AG04450 (cell line): ENCODE measurements at regions not wholly inside any gene's neighbourhood (a gene's known extent, or its start where the extent isn't known, plus 50 kb on each side); places are given as distances from the start of the nearest gene placed in this dataset.

Experiments used
- CTCF ChIA-PET: fragments of 300-600, 350-600 bp; formaldehyde crosslinking; extraction: SDS; loops from one replicate; lab custom pipeline; 2022; ENCODE audit warnings: antibody characterized with exemption, inconsistent platforms; lab: Charles Lee
- POLR2A ChIA-PET: fragments of 350-600 bp; formaldehyde crosslinking; extraction: SDS; loops from one replicate; lab custom pipeline; 2021; ENCODE audit warnings: antibody characterized with exemption, inconsistent platforms; lab: Yijun Ruan, JAX
- DNase-seq: peaks from one replicate; pipeline ENCODE4 v3.0.0-alpha.2; 2011; ENCODE audit warnings: low read depth, low spot score
- H3K27ac ChIP-seq: one replicate; pipeline ENCODE4 v1.5.1; 2012; ENCODE audit warnings: low read depth, low read length, control low read depth
- H3K27me3 ChIP-seq: one replicate; pipeline ENCODE4 v1.6.0; 2012; ENCODE audit warnings: low read length; ENCODE audit not compliant: control insufficient read depth, insufficient read depth
- H3K4me3 ChIP-seq: 2 replicates; pipeline ENCODE4 v1.5.1; 2011; ENCODE audit warnings: mild to moderate bottlenecking, low read depth, low read length, control low read depth
- H3K9me3 ChIP-seq: 2 replicates; pipeline ENCODE4 v1.5.1; 2012; ENCODE audit warnings: low read length; ENCODE audit not compliant: control insufficient read depth, insufficient read depth
- TF ChIP-seq, protein P1 (sequence below): IDR thresholded peaks from 2 replicates; pipeline ENCODE4 v1.5.1; 2011; ENCODE audit warnings: low read depth, low read length, control low read depth, inconsistent platforms

DNA sequence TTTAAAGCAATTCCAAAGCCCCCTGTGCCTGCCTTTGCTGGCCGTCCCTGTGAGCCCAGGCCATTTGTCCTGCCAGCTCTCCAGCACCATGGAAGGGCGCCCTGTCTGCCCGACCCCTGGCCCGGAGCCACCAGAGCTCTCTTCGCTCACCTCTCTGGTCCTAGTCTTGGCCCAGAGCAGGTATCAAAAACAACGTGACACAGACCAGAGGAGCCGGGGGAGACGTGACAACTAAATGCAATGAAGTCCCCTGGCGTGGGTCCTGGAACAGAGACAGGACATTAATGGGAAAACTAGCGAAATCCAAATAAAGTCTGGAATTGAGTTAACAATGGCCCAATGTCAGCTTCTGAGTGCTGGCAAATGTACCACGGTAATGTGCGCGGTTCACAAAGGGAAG, 83.2 kb upstream of the DIO3 start:
- POLR2A ChIA-PET: no interaction called here
- H3K27ac ChIP-seq: no peak overlapping the region
- no peak overlapping the region for H3K4me3 ChIP-seq
- TF ChIP-seq, protein P1, sequence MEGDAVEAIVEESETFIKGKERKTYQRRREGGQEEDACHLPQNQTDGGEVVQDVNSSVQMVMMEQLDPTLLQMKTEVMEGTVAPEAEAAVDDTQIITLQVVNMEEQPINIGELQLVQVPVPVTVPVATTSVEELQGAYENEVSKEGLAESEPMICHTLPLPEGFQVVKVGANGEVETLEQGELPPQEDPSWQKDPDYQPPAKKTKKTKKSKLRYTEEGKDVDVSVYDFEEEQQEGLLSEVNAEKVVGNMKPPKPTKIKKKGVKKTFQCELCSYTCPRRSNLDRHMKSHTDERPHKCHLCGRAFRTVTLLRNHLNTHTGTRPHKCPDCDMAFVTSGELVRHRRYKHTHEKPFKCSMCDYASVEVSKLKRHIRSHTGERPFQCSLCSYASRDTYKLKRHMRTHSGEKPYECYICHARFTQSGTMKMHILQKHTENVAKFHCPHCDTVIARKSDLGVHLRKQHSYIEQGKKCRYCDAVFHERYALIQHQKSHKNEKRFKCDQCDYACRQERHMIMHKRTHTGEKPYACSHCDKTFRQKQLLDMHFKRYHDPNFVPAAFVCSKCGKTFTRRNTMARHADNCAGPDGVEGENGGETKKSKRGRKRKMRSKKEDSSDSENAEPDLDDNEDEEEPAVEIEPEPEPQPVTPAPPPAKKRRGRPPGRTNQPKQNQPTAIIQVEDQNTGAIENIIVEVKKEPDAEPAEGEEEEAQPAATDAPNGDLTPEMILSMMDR: no peak
- no peak for DNase-seq
- CTCF ChIA-PET: no interaction called here
- no peaks in the 10 kb centered on the region; the same call in none of the 2 replicates for H3K9me3 ChIP-seq
- peaks cover 7% of the 10 kb centered on the region for H3K27me3 ChIP-seq

DNA sequence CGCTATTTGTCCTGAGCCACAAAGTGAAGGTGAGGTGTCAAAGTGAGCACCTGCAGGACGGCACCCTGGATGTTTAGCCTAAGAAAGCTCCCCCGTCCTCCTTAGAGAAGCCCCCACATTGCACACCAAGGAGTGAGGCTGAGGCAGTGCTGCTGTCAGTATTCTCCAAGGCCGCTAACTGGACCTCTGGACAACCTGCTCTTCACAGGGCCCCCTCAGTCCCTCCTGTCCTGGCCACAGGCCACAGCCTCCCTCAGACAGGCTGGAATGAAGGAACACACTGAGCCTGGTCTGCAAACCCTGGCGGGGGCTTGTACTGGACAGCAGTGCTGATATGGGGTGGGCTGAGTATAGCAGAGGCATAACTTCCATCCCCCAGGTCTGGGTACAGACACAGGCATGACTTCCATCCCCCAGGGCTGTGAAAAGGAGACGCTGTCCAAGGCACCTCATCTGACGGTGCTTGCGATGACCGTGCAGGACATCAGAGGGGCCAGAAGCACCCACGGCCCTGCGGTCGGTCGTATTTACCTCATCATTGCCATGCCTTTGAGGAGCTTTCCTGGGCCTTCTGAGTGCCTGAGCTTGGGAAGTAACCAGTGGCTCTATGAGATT, 82.4 kb upstream of the DIO3 start:
- CTCF ChIA-PET: no interaction called here
- Histone ChIP-seq H3K4me3 (no peak overlapping the region), H3K27me3 (peaks cover 7% of the 10 kb centered on the region), H3K27ac (no peak overlapping the region), H3K9me3 (no peaks in the 10 kb centered on the region; the same call in none of the 2 replicates)
- no peak for DNase-seq
- POLR2A ChIA-PET: no interaction called here
- TF ChIP-seq, protein P1: no peak

DNA sequence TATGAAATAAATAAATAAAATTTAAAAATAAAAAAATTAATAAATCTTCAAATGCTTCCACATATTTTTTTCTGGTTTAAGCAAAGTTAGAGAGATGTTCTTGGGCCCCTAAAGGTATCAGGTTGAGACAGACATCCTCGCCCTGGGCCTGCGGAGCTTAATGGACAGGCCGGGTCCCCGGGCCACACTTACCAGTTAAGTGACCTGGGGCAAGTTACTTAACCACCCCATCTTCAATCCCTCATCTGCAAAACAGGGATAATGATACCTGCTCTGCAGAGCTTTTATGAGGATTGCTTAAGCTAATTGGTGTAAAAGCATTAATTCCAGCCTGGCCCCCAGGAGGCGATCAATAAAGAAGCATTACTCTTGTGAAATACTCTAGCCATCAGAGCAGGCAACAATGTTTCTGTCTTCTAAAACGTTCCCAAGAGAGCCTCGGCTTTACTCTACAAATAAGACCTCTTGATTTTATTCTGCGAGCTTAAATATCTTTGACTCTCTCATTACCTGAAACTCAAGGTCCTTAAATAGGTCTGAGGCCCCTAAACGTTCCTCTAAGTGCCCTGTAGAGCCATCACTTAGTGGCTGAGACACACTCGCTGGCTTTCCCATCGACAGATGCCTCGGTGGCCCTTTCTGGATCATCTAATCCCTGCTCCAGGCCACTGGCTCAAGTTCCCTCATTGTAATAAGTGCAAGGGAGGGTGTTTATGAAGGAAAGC, 81.1 kb upstream of the DIO3 start:
- DNase-seq: no peak
- TF ChIP-seq, protein P1: no peak
- Histone ChIP-seq H3K27me3 (peaks cover 7% of the 10 kb centered on the region), H3K9me3 (no peaks in the 10 kb centered on the region; the same call in none of the 2 replicates), H3K27ac (no peak overlapping the region), H3K4me3 (no peak overlapping the region)
- ChIA-PET POLR2A (no interaction called here), CTCF (interaction anchor here (0.6 kb wide), 1 partner anchor 21 kb away, joined by 3 read pairs; no protein-coding TSS in a partner anchor)

DNA sequence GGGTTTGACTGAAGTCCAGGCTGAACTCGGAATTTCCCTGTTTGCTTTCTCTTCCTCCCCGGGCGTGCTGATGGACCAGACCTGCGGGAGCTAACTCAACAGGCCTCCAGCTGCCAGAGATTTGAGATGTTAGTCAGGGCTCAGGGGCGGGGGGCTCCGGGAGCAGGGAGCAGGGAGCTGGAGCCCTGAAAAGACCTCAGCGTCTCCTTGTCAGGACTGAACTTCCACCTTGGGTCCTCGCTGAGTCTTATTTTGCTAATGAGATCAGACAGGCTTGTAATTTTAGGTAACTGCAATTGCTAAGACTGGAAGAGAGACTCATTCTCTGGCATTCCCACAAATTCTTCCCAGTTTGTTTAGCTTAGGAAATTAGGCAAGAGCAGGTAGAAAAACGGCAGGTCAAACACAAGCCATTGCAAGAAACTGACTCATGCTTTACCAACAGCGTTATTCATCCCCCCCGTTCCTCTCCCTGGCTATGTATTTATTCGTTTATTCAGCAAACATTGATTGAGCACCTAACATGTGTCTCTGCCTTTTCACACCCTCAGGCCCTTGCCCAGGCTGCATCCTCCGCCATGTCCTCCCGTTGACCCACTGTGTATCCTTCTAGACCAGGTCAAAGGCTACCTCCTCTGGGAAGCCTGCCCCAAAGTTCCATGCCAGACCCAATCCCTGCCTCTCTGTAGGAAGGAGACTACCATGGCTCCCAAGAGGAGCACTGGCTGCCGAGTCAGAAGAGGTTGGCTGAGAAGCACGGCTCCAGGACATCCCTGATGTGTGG, 80.4 kb upstream of the DIO3 start:
- peaks cover 7% of the 10 kb centered on the region for H3K27me3 ChIP-seq
- H3K9me3 ChIP-seq: no peaks in the 10 kb centered on the region; the same call in none of the 2 replicates
- ChIA-PET POLR2A (no interaction called here), CTCF (interaction anchor here (0.6 kb wide), 1 partner anchor 22 kb away, joined by 3 read pairs; no protein-coding TSS in a partner anchor)
- no peak for DNase-seq
- peak overlapping the region; percentile 31 for H3K27ac ChIP-seq
- TF ChIP-seq, protein P1: no peak
- no peak overlapping the region for H3K4me3 ChIP-seq
